GM19455 (cell line): ENCODE measurements at regions not wholly inside any gene's neighbourhood (a gene's known extent, or its start where the extent isn't known, plus 50 kb on each side); places are given as distances from the start of the nearest gene placed in this dataset.

Experiments
- ATAC-seq: cut with Tn5 transposase; IDR thresholded peaks from one replicate; pipeline ENCODE4 v1.9.1; 2021; ENCODE audit not compliant: unreplicated experiment

GRCh38 chr2:217491271-217491670, 511.5 kb downstream of the TNS1 start:
- ATAC-seq, result no peak

GRCh38 chr2:217489145-217489960, 513.4 kb downstream of the TNS1 start:
- ATAC-seq, result no peak

GRCh38 chr2:217484046-217484445, 518.7 kb downstream of the TNS1 start:
- no peak for ATAC-seq

- no peak for ATAC-seq
Measured at GRCh38 chr2:217482056-217482710, 520.6 kb downstream of the TNS1 start.

- no peak for ATAC-seq
Measured at GRCh38 chr2:217481577-217481976, 521.2 kb downstream of the TNS1 start.

- ATAC-seq, result no peak
Measured at GRCh38 chr2:217479566-217479965, 523.2 kb downstream of the TNS1 start.

GRCh38 chr2:217478831-217479455, 523.9 kb downstream of the TNS1 start:
- no peak for ATAC-seq

- no peak for ATAC-seq
Measured at GRCh38 chr2:217477583-217477982, 525.2 kb downstream of the TNS1 start.

GRCh38 chr2:217475791-217476190, 527.0 kb downstream of the TNS1 start:
- no peak for ATAC-seq

GRCh38 chr2:217475101-217475500, 527.7 kb downstream of the TNS1 start:
- ATAC-seq, result no peak

- ATAC-seq, result no peak
Measured at GRCh38 chr2:217471319-217471718, 531.5 kb downstream of the TNS1 start.

GRCh38 chr2:217469203-217469810, 533.5 kb downstream of the TNS1 start:
- ATAC-seq, result no peak

GRCh38 chr2:217468042-217468830, 534.6 kb downstream of the TNS1 start:
- ATAC-seq, result no peak

- no peak for ATAC-seq
Measured at GRCh38 chr2:217467331-217467730, 535.5 kb downstream of the TNS1 start.

- ATAC-seq, result no peak
Measured at GRCh38 chr2:217466805-217467204, 536.0 kb downstream of the TNS1 start.

GRCh38 chr2:217466104-217466503, 536.7 kb downstream of the TNS1 start:
- ATAC-seq, result no peak

- no peak for ATAC-seq
Measured at GRCh38 chr2:217465100-217465499, 537.7 kb downstream of the TNS1 start.

- no peak for ATAC-seq
Measured at GRCh38 chr2:217463402-217464075, 539.3 kb downstream of the TNS1 start.

GRCh38 chr2:217462121-217462520, 540.7 kb downstream of the TNS1 start:
- no peak for ATAC-seq

GRCh38 chr2:217461674-217462073, 541.1 kb downstream of the TNS1 start:
- no peak for ATAC-seq
